GM21367 (cell line): ENCODE measurements at regions not wholly inside any gene's neighbourhood (a gene's known extent, or its start where the extent isn't known, plus 50 kb on each side); places are given as distances from the start of the nearest gene placed in this dataset.
"Not testable (repeated sequence)": the region's sequence is repeated elsewhere in the genome, so short reads cannot be mapped to it uniquely, and the experiment has no call there.

ENCODE experiments used
- ATAC-seq: cut with Tn5 transposase; IDR thresholded peaks from one replicate; pipeline ENCODE4 v1.9.1; 2021; ENCODE audit not compliant: unreplicated experiment

DNA sequence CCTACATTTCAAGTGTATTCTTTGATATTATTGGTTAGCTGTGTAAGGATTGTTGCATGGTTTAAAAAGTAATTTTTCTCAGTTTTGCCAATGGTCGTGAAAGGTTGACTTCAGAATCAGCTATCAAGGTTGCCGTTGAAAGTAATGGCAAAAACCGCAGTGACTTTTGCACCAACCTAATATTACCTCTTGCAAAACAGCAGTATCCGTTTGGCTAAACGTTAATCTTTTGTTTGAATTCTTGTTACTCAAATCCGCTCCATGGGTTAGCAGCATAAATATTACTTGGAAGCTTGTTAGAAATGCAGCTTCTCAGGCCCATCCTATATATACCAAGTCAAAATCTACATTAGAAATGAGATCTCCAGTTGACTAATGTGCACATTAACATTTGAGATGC, 141.6 kb upstream of the PRSS12 start:
- ATAC-seq = not testable (repeated sequence)

GRCh38 chr4:118502967-118503366, 150.2 kb upstream of the PRSS12 start:
- not testable (repeated sequence) for ATAC-seq

DNA sequence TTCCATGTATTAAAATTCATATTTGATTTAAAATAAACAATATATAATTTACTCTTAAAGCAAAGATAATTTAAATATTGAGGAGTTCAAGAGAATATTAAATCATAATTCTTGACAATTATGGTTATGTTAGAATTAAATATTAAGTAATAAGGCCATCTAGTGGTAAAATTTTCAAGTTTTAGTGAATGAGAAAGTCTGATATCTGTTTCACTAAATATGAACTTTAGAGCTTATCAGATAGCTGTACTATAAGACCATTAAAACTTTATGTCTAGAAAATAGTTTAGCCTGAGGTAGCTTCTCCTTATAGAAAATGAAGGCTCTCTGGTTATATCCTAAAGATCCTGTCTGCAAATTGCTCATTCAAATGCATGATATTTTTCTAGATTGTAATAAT, 152.1 kb upstream of the PRSS12 start:
- ATAC-seq = not testable (repeated sequence)

DNA sequence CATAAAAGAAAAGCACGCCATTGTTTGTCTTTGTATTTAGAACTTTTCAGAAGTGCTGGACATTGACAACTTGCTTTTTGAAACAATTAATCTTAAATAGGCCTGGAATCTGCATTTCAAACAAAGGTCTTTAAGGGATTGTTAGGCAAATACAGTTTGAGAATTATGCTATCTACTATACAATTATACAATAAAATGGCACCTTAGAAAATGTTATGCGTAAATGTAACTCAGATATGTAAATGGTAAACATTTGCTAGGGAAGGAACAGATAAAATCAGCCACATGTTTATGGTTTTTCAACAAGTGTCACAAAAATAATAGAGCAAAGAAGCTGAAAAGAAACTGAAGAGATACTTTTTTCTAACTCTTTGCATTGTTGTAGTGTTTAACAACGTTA, 152.7 kb upstream of the PRSS12 start:
- ATAC-seq = not testable (repeated sequence)

DNA sequence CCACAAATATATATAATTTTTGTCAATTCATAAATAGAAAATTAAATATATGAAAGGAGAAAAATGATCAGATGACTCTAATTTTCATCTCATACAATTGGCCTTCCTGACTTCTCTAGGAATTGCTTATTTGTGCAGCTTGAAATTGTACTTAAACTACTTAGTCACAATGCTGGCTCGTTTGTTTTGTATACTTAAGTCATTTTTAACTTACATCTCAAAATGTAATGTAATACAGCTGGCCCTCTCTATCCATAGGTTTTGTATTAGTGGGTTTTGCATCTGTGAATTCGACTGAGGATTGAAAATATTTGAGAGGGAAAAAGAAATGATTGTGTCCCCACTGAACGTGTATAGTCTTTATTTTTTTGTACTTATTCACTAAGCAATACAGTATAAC, 160.1 kb upstream of the PRSS12 start:
- not testable (repeated sequence) for ATAC-seq

DNA sequence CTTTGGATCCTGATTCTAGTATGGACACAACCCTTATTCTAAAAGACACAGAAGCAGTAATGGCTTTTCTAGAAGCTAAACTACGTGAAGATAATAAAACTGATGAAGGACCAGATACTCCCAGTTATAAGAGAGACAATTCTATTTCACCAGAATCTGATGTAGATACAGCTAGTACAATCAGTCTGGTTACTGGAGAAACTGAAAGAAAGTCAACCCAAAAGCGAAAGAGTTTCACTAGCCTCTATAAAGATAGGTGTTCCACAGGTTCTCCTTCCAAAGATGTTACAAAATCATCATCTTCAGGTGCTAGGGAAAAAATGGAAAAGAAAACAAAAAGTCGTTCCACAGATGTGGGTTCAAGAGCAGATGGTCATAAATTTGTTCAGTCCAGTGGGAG, 161.5 kb upstream of the PRSS12 start:
- not testable (repeated sequence) for ATAC-seq

GRCh38 chr4:118516107-118516506, 163.3 kb upstream of the PRSS12 start:
- ATAC-seq = not testable (repeated sequence)

- not testable (repeated sequence) for ATAC-seq
Measured at GRCh38 chr4:118530107-118530506, 155.1 kb upstream of the METTL14 start.

- not testable (repeated sequence) for ATAC-seq
Measured at GRCh38 chr4:118531947-118532346, 153.2 kb upstream of the METTL14 start.

- ATAC-seq = not testable (repeated sequence)
Measured at GRCh38 chr4:118535788-118536187, 149.4 kb upstream of the METTL14 start.

GRCh38 chr4:118539412-118540077, 145.6 kb upstream of the METTL14 start:
- ATAC-seq = peak; percentile 74

DNA sequence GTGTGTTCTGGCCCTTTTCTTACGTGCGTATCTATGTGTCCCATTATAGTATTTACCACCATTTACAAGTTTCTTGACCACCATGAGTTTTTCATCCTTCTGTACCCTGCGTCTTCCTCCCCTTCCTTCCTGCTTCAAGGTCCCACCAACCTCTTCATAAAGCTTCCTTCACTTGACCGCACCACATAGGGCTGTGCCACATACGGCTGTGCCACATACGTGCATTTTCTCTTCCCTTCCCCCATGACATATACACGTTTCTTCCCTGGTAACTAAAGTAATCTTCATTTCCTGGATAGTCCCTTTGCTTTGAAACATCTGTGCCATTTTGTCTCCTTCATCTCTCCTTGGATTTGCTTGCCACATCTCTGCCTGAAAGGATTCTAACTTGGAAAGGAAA, 128.6 kb upstream of the METTL14 start:
- ATAC-seq = not testable (repeated sequence)

GRCh38 chr4:118557298-118557851, 127.8 kb upstream of the METTL14 start:
- ATAC-seq = no peak

GRCh38 chr4:118558188-118558587, 127.0 kb upstream of the METTL14 start:
- ATAC-seq = not testable (repeated sequence)

GRCh38 chr4:118561559-118561958, 123.6 kb upstream of the METTL14 start:
- not testable (repeated sequence) for ATAC-seq

- peak; percentile 78 for ATAC-seq
Measured at GRCh38 chr4:118566003-118566513, 119.1 kb upstream of the METTL14 start.

GRCh38 chr4:118572991-118573390, 112.2 kb upstream of the METTL14 start:
- not testable (repeated sequence) for ATAC-seq

- ATAC-seq = not testable (repeated sequence)
Measured at GRCh38 chr4:118574251-118574913, 110.8 kb upstream of the METTL14 start.

DNA sequence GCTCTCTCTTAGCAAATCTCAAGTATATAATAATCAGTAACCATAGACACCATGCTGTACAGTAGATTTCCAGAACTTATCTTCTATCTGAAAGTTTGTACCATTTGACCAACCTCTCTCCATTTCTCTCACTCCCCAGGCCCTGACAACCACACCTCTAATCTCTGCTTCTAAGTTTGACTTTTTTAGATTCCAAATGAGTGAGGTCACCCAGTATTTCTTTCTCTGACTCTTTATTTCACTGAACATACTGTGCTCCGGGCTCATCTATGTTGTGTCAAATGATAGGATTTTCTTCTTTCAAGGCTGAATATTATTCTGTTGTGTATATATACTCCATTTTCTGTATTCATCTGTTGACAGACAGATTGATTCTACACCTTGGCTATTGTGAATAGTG, 110.1 kb upstream of the METTL14 start:
- not testable (repeated sequence) for ATAC-seq

DNA sequence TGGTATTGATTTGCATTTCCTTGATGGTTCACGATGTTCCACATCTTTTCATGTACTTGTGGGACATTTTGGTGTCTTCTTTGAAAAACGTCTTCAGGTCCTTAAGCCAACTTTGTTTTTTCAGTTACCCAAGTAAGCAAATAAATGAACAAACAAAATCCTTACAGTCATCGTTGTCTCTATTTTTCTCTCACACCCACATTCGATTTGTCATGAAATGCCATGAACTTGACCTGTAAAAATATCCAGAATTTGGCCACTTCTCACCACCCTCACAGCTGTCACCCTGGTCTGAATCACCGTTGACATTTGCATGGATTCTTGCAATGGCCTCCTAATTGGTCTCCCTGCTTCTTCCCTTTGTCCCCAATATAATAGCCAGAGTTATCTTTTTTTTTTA, 109.5 kb upstream of the METTL14 start:
- not testable (repeated sequence) for ATAC-seq

GRCh38 chr4:118576709-118577219, 108.4 kb upstream of the METTL14 start:
- ATAC-seq = not testable (repeated sequence)

DNA sequence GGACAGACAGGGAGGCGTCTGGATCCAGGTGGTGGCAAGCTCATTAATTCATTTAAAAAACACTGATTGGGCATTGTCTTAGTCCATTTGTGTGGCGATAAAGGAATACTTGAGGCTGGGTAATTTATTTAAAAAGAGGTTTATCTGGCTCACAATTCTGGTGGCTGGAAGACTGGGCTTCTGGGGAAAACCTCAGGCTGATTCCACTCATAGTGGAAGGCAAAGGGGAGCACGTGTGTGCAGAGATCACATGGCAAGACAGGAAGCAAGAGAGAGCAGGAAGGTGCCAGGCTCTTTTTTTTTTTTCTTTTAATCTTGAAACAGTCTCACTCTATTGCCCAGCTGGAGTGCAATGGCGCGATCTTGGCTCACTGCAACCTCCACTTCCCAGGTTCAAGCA, 100.2 kb upstream of the METTL14 start:
- ATAC-seq = no peak
